NCI-H69 (cell line): ENCODE measurements at regions not wholly inside any gene's neighbourhood (a gene's known extent, or its start where the extent isn't known, plus 50 kb on each side); places are given as distances from the start of the nearest gene placed in this dataset.
"Not testable (repeated sequence)": the region's sequence is repeated elsewhere in the genome, so short reads cannot be mapped to it uniquely, and the experiment has no call there.

ENCODE experiments used
- DNase-seq: peaks from one replicate; lab custom pipeline; 2025; lab: John Stamatoyannopoulos, UW

DNA sequence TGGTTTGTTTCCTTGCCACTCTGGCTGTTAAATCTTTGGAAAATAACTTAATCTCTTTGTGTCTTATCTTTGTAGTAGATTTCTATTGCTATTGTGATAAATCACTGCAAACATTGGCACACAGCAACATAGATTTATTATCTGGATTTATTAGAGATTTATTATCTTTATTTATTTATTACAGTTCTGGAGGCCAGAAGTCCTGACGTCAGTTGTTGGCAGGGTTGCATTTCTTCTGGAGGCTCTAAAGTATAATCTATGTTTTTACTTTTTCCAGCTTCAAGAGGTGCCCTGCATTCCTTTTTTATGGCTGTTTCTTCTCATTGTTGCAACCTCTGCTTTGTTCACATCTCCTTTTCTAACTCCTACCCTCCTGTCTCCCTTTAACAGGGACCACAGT lies 542.8 kb downstream of the GRXCR1 start:
- DNase-seq, result no peak

DNA sequence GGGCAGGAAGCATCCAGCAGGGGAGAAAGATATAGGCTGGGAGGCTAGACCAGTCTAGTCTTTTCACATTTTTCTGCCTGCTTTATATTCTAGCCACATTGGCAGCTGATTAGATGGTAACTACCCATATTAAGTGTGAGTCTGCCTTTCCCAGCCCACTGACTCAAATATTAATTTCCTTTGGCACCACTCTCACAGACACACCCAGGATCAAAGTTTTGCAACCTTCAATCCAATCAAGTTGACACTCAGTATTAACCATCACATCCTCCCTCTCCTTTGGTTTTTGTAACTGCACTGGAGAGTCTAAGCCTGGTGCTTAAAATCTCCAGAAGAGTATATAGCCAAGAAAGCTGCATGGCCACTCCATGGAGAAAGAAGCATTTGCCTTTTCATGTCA lies 560.4 kb downstream of the GRXCR1 start:
- DNase-seq, result peak; percentile 0

DNA sequence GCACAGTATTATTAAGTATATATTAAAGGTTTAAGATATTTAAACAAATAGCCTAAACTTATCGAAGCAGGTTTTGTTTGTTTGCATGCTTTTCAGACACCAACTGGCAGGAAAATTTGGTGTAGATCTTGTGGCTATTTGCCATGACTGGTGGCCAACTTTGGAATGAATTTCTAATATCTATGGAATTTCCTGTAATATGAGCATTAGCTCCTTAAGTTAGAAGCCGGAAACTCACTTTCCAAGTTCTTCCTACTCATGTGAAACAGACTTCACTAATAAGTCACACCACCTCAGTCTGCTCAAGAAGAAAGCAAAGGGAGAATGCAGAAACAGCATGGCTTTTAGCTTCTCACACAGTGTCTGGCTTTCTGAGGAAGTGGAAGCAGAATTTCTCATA lies 563.9 kb downstream of the GRXCR1 start:
- DNase-seq, result no peak

DNA sequence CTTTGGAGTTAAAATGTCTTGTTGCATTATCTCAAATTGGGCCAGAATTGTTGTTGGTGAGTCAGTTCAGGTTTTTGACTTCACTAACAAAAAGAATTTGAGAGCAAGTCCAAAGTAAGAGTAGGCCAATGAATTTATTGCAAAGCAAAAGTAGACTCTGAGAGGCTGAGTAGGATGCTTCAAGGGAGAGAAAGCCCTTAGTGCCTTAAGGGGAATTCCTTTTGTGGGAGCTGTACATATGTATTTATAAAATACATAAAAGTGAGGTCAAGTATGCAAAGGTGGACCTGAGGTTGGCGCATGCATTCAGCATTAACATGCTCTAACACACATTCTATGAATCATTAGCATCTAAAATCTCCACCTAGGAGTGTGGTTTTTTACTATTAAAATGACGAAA lies 565.4 kb downstream of the GRXCR1 start:
- DNase-seq, result no peak

DNA sequence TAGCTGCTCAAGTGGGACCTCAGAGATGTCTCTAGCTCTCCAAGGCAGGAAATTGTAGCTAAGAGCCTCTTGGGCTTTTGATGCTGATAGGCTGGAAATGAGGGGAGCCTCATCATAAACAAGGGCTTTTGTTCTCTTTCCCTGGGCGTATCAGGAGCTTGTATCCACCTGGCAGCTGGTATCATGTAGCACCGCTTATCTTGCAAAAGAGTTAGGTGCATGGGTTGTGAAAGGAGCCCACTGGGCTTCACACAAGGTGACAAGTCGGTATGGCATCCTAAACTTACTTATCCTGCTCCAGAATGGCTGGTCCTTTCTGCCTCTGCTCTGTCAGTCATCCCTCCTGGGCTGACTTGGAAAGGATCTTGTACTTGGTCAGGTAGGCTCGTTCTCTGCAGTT lies 565.8 kb downstream of the GRXCR1 start:
- no peak for DNase-seq

DNA sequence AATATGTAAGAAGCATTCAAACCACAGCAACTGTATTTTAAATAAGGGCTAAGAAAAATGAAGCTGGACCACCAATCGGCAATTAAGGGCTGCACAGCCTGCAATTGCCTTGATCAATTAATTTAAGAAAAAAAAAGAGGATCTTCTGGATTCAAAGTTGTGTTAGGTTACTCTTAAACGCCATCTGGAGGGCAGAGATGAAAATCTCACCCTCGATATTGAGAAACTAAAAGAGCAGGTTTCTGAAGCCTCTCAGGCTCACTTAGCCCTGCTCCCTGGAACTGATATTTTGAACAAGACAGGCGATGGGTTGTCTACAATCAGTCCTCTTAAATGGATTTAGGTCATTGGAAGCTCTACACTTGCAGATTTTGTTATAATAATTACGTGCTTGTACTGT lies 579.4 kb downstream of the GRXCR1 start:
- no peak for DNase-seq

DNA sequence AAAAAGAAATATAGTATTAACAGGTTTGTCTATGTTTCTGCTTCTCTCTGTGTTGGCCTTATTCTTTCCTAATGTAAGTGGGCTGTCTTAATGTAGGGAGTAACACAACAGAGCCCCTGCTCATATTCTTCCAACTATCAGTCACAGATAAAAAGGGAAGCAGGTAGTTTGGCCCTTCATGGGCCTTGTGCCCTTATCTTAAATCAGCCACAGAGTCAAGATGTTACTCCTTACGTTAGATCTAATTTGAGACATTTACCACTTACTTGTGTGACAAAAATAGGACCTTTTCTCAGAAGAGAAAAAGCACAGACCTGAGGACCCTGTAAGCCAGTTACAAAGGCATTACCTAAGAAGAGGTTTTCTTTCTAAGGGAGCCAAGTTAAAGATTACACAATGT lies 589.0 kb downstream of the GRXCR1 start:
- no peak for DNase-seq

DNA sequence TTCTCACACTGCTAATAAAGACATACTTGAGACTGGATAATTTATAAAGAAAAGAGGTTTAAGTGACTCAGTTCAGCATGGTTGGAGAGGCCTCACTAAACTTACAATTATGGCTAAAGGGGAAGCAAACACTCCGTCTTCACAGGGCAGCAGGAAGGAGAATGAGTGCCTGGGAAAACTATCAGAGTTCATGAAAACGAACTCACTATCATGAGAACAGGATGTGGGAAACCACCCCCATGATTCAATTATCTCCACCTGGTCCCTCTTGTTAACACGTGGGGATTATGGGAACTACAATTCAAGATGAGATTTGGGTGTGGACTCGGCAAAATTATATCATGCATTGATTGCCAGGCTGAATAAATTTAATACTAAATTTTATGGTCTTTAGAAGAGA lies 592.7 kb downstream of the GRXCR1 start:
- DNase-seq, result no peak

DNA sequence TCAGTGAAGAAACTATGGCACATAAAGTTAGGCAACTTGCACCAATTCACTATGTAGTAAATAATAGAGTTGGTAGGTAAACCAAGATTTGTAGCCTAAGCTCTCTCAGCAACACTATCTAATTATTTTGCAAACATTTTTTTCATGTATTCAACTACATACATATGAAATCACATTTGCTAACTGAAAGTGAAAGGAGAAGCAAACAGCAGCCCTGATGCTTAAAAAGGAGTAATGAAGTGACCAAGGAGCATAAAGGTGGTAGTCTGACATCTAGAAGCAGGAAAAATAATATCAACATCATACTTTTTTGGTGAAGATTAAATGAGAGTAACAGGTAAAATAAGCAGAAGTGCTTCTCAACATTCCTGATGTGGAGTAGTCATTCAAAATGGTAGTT lies 603.7 kb downstream of the GRXCR1 start:
- no peak for DNase-seq

DNA sequence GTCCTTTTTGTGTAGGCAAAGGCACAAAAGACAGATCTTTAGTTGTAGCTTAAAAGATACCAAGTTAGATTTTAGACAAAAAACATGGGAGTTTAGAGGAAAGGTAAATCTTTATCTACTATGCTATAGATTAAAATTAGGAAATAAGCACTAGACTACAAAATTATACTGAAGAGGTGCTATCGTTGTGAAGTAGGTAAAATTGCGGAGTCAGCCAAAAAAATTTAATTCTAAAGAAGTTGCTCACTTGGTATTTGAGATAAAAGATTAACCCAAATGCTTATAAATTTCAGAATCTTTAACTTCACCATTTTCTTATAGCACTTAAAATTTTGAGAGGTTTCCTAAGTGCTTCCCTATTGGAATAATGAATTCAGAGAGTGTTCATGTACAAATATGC lies 604.1 kb downstream of the GRXCR1 start:
- DNase-seq, result no peak

DNA sequence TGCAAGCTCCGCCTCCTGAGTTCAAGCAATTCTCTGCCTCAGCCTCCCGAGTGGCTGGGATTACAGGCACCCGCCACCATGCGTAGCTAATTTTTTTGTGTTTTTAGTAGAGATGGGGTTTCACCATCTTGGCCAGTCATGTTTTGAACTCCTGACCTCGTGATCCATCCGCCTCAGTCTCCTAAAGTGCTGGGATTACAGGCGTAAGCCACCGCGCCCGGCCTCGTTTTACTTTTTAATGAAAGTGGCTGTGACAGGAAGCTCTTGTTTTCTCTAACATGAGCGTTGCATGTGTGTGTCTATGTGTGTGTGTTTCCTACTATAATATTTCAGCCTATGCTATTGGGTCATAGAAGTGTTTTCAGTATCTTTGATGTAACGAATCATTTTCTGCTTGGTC lies 613.3 kb downstream of the GRXCR1 start:
- DNase-seq, result not testable (repeated sequence)

DNA sequence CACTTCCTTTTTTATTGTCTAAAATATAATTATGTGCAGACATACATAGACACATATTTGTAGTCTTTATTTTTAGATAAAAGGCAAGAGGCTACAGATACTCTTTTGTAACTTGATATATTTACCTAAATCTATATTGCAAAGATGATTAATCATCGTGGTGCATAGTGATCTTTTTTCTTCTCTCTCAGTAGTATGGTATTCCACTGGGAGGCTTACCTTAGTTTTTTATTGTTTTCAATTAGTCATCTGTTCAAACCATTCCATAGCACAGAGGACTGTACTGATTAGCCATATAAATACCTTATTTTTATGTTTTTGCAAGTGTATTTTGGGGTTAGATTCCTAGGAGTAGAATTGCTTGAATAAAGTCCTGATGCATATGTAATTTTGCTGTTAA lies 619.7 kb downstream of the GRXCR1 start:
- DNase-seq, result no peak

DNA sequence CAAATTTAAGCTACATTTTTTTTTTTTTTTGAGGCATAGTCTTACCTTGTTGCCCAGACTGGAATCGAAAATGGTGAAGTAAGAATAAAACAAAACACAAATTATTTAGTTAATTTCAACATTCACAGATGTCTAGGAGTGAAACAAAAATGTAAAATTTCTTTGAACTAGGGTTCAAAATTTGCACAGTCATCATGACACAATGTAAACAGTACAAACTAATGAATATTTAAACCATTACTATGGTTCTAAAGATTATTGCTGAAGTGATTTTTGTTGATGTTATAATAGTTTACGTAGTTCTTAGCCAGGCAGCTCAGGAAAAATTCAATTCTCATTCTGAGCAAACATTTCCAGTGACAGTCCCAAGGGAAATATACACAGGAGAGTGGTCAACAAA lies 633.1 kb downstream of the GRXCR1 start:
- DNase-seq, result no peak

DNA sequence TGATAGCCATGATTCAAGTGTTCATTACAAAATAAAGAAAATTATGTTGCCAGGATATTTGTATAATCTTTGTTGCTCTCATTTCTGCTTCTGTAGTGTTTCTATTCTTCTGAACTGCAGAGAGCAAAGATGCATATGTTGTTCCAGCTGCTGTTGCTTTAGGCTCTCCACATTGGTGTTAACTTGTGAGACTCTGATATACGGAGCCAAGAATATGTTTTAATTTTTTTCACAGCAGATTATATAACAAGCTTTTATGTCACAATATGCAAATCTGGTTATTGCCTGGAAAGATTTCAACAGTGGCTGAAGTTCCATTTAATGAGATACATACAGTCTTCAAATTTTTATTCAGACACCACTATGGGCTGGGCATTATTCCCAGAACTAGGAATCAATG lies 655.0 kb downstream of the GRXCR1 start:
- DNase-seq, result no peak

DNA sequence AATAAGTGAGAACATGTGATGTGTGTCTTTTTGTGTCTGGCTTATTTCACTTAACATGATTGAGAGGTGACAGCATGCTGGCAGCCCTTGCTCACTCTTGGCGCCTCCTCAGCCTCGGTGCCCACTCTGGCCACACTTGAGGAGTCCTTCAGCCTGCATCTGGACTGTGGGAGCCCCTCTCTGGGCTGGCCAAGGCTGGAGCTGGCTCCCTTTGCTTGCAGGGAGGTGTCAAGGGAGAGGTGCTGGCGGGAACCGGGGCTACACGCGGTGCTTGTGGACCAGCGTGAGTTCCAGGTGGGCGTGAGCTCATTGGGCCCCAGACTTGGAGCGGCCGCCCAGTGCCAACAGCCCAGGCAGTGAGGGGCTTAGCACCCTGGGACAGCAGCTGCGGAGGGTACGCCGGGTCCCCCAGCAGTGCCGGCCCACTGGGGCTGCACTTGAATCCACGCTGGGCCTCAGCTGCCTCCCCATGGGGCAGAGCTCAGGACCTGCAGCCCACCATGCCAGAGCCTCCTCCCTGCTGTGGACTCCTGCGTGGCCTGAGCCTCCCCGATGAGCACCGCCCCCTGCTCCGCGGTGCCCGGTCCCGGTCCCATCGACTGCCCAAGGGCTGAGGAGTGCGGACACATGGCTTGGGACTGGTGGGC lies 658.6 kb downstream of the GRXCR1 start:
- DNase-seq, result no peak

DNA sequence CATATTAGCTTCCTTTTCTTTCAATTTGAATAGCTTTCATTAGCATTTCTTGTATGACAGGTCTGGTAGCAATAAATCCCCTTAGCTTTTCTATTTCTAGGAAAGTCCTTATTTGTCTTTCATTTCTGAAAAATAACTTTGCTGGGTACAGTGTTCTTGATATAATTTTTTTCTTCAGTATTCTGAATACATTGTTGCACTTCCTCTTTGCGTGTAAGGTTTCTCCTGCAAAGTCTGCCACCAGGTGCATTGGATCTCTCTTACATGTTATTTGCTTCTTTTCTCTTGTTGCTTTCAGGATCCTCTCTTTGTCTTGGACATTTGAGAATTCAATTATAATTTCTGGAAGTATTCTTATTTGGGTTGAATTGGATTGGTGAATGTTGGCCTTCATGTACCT lies 663.7 kb downstream of the GRXCR1 start:
- DNase-seq, result no peak

DNA sequence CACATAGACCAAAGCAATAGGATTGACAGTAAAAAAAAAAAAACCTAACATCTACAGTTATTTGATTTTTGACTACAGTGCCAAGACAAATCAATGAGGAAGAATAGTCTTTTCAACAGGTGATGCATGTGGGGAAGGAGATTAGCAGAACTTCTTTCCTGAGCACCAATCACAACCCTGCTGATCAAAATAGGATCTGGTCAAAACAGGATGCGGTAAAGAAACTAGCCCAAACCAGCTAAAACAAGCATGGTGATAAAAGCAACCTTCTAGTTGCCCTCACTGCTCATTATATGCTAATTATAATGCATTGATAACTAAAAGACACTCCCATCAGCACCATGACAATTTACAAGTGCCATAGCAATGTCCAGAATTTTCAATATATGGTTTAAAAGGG lies 667.5 kb downstream of the GRXCR1 start:
- DNase-seq, result no peak

DNA sequence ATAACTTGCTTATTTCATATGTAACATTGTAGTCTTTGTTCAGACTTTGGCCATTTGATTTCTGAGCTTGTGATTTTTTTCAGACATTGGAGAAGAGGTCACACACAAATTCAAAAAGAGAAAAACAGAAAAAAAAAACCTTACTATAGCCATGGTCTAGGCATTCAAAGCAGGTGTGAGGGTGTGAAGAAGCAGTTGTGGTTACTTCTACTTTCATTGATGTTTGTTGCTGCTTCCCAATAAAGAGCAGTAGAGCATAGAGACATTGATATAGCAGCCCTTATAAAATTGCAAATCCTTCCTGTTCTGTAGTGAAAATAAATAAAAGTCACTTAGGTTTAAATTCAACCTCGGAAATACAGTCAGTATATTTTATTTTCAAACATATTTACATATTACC lies 671.6 kb downstream of the GRXCR1 start:
- no peak for DNase-seq

DNA sequence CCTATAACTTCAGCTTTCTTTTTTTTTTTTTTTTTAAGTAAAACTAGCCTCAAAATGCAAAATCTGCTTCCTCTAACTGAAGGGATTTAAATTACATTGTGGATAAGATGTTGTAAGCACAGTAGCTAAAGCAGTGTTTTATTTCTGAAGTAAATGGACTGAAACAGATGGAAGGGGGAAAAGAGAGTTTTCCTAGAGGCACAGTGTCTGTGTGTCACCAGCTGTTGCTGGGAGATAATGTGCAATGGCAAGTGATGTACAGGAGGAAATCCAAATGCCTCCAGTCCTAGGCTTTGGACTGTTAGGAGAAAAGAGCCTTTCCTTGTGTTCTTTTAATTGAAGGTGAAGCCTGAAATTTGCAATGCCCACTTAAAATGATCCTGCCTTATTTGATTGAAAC lies 672.1 kb downstream of the GRXCR1 start:
- DNase-seq, result no peak

DNA sequence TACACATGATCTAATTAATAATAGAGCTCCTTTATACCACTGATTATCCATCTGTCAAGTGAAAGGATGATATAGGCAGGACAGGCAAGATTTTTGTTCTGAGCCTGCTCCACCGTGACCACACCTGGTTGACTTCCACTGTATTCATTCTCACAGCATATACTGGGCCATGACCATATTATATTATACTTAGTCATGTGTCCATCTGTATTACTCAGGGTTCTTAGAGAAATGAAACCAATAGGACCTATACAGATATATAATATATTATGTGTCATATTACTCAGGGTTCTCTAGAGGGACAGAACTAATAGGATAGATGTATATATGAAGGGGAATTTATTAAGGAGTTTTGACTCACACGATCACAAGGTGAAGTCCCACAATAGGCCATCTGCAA lies 675.1 kb downstream of the GRXCR1 start:
- no peak for DNase-seq

DNA sequence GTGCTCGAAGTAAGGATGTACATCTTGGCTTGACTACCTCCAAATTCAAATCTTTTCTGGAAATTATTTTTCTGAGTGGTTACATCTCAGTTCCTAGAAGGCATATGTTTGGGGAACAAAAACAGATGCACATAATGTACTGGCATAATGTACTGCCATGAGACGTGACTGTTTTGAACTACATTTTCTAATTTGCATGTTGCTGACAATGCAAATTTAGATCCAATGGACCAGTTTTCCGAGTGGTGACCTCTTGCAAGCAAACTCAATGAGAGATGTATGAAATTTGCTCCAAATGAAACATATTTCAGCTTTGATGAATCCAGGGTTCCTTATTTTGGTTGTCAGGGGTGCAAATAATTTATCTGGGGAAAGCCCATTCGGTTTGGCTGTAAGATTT lies 694.3 kb downstream of the GRXCR1 start:
- no peak for DNase-seq

DNA sequence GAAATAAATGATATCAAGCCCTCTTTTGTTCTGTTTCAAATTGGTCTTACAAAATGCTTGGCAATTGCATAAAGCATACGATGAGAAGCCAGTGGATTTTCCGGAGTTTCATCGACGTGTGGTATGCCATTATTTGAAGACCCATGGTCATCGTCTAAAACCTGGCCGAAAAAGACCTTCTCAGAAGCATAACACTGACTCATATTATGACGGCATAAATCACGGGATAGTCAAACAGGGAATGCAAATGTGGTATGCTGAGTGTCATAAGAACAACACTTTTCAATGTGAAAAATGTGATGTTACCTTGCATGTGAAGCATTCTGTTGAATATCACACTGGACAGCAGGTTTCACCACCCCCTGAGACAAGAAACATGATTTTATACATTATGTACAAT lies 695.2 kb downstream of the GRXCR1 start:
- DNase-seq, result no peak

DNA sequence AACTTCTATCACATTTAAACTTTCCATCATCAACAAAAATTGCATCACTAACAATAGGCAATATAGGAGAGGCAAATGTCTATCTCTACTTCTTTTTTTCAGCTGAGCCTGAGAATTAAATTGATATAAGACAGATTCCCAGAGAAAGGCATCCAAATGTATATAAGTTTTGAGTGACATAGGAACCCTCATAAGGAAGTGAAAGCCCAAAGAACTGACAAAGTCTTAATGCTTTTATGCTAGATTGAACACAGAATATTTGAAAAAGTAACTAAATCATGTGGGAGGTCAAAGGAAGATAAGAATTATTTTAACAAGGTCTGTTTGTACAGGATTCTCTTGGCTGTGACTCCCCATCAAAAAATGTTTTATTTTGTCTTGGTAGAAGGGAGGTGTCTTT lies 714.9 kb downstream of the GRXCR1 start:
- DNase-seq, result no peak

DNA sequence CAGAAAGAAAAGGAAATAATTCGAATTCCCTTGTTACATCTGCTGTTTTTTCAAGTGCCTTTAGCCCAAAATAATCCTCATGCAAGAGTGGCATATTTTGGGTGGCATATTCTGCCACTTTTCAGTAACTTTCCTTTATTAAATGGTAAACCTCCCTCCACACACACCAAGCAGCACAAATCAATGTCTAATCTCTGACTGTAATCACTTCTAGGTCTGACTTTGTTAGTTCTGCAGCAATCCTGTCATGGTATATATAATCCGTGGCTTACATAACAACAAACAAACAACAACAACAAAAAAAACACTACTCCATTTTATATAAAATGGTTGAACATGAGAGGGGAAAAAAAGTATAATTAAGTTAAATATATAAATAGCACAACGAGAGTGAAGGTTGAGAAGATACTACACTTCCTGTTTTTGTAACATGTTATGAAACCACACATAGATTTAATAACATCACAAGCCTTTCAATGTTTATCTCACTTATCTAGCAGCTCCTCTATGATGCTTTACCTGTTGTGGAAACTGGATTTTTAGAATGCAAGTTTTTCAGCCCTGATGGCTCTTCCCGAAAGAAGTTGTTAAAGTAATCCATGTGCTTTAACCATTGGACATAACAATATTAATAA lies 715.4 kb downstream of the GRXCR1 start:
- DNase-seq, result no peak
